ENCODE measurements at regions not wholly inside any gene's neighbourhood (a gene's known extent, or its start where the extent isn't known, plus 50 kb on each side); places are given as distances from the start of the nearest gene placed in this dataset.
A peak's percentile ranks its signal among the peaks of the same experiment; 100 is the strongest.
"Not testable (repeated sequence)": the region's sequence is repeated elsewhere in the genome, so short reads cannot be mapped to it uniquely, and the experiment has no call there.

DNA sequence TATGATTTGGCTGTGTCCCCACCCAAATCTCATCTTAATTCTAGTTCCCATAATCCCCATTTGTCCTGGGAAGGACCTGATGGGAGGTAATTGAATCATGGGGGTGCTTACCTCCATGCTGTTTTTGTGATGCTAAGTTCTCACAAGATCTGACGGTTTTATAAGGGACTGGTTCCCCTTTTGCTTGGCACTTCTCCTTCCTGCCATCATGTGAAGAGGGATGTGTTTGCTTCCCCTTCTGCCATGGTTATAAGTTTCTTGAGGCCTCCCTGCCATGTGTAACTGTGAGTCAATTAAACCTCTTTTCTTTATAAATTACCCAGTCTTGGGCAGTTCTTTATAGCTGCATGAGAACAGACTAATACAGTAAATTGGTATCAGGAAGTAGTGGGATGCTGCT lies 114.1 kb downstream of the ZNF648 start:
- no peak for DNase-seq

DNA sequence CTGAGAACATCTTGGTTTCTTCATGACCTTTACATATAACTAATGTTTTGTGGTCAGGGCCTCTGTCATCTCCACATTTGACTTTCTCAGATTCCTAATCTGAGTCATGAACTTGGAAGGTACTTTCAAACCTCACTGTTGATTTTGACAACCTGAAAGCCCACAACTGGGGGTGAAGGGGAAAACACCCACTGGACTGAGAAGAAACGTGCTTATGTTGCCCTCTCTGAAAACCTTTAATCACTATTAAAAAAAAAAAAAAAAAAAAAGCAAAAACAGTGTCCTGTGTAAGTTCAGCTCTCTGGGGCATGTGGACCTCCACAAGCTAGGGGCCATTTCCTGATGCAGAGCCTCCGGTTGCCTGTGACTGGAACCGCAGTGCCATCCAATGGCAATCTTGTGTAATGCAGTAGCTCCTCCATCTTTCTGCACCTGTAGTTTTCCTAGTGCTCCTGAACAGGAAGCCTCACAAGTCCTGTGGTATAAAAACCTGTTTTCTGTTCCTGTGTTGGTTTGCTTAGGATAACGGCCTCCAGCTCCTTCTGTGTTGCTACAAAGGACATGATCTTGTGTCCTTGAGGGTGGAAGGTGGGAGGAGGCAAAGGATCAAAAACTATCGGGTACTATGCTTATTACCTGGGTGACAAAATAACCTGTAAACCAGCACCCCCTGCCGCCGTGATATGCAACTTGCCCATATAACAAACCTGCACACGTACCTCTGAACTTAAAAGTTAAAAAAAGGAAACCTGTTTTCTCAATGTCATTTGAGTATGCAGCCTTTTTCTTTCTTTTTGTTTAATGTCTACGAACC lies 124.5 kb downstream of the ZNF648 start:
- DNase-seq = peak; percentile 79

DNA sequence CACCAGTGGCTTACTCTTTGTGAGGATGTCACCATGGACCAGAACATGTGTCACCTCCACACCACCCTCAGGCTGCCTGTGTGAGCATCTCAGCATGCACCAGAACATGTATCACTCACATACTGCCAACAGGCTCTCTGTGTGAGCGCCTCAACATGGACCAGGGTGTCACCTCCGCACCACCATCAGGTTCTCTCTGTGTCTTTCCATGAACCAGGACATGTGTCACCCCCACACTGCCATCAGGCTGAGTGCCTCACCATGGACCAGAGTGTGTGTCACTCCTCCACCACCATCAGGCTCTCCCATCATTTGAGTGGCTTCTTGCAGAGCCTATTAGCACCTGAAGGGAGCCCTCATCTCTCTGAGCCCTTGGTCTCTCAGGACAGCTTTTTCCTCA lies 125.2 kb downstream of the ZNF648 start:
- no peak for DNase-seq

DNA sequence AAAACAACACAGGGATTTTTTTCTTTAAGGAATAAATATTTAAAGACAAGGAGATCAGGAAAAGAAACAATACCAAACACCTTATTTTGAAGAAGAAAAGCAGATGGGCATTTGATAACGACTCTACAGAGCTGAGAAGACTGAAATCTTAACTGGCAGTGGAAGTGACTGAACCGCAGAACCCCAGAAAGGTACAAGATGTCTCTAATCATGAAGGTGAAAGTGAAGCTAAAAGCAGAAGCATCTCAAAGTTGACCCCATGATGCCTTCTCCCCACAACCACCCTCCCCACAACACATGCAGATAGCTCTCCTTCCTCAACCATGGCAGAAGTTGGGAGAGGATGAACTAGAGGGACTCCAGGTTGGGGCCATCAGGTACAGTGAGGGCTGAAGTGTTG lies 129.6 kb downstream of the ZNF648 start:
- no peak for DNase-seq

DNA sequence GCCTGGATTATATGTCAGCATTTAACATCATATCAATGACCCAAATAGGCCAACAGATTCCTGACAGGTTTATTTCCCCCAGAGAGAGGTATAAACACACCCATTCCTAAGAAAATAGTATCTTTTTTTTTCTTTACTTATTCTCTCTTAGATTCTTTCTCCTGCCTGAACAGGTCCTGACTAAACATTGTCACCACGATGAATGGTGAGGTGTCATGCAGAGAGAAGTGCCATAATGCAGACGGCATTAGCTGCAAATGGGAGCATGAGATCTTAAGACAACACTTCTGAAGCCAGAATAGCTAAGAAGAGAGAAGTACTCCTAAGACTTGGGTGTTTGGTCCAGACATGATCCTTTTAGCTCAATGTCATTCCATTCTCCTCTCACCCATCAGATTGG lies 131.3 kb downstream of the ZNF648 start:
- DNase-seq = no peak

DNA sequence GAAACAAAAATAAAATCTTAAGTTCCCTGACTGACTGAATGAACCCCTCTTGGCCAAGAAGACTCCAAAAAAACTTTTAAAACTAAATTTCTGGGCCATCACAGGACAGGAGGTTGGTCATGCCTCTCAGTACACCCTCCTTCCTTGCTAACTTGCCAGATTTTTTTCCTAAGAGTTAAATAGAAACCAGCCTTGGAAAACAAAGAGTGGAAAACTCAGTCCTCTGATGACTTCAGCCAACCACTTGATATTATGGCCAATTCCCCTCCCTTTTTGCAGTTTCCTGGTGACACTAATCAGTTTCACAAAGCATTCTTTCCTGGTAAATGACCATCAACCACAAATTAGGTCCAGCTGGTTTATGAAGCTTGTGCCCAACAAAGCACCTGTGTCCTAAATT lies 134.8 kb downstream of the ZNF648 start:
- DNase-seq = no peak

DNA sequence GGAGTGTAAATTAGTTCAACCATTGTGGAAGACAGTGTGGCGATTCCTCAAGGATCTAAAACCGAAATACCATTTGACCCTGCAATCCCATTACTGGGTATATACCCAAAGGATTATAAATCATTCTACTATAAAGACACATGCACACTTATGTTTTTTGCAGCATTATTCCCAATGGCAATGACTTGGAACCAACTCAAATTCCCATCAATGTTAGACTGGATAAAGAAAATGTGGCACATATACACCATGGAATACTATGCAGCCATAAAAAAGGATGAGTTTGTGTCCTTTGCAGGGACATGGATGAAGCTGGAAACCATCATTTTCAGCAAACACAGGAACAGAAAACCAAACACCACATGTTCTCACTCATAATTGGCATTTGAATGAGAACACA lies 137.5 kb downstream of the ZNF648 start:
- not testable (repeated sequence) for DNase-seq

DNA sequence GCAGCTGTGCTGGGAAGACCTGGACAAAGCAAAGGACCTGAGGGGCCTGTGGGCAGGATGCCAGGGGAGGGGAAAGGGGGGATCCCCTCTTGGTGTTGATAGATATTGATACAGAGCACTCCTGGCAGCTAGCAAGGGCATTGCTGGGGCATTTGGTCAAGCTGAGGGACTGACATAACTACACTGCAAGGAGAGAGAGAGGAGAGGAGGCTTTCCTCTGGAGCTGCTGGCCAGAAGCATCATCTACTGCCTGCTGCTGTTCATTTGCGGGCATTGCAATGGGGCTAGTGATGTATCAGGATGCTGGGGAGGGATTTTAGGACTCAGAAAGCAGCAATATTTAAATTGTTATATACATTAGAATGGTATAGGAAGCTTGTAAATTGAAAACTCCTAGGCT lies 142.0 kb downstream of the ZNF648 start:
- DNase-seq = no peak

DNA sequence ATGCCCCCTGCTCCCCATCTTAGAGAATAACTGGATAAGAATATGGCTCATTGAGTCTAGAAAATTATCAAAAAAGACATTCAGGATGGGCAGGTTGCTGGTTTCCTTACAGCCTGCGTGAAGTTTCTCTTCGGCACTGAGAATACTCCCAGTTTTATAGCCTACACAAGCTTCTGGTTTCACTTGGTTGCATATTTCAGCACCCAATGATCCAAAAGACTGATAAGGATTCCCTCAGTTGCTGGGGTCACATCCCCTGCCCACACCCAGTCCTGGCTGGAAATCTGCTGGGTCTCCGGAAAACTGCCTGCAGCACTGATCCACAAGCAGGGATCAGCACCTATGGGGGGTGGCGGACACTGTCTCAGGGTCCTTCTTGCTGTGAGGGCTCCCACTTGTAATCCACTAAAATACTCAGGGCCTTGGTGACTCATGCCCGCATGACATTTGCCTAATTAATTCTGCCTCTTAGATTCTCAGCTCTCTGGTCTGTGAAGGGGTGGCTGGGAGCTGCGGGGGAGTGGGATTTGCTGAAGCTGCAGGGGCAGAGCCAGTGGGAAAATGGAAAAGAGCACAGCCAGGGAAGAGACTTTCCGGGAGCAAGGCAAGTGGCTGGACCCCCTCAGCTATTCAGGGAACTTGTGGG lies 142.5 kb downstream of the ZNF648 start:
- DNase-seq = no peak

DNA sequence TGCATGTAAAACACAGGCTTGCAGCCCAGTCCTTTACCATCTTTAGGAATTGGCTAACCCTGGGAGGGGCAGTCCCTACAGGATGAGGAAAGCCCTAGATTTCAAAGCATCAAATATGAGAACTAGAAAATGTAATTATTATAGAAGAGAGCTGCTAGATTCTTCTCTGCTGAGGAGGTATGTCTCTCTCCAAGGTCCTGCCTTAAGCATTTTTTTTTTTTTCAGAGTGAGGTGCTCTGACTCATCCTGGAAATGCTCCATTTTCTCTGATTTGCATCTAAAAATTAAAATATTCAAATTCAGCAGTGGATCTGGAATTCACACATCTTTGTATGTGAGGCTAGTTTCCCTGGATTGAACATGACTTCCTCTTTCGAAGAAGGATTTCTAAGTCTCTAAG lies 149.8 kb downstream of the ZNF648 start:
- no peak for DNase-seq

DNA sequence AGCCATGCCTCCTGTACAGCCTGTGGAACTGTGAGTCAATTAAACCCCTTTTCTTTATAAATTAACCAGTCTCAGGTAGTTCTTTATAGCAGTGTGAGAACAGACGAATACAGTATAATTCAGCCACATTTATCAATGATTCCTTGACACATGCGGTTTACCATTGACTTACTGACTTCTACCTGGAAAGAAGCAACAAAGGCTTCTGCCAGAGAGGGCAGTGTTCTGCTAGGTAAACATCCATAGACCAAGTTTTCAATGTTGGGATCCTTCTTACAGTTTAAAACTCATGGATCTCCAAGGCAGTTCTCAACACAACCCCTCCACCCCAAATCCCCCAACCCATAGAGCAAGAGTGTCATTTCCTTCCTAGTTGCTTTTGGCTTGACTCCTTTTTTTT lies 150.6 kb downstream of the ZNF648 start:
- no peak for DNase-seq

DNA sequence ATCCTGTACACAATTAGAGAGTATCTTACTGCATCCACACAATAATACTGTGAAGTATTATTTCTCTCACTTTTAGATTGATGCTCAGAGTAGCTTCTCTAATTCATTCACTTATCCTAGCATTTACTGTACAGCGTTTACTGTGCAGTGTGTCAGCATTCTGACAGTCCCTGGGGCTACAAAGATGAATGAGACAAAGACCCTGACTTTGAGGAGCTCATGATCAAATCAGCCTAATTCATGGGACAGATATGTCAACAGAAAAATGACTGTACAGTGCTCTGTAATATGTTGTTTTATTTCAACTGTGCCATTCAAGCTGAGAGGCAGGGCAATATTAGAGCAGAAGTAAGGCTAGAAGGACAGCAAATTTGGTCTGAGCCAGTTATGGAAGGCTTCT lies 152.5 kb downstream of the ZNF648 start:
- DNase-seq = no peak

DNA sequence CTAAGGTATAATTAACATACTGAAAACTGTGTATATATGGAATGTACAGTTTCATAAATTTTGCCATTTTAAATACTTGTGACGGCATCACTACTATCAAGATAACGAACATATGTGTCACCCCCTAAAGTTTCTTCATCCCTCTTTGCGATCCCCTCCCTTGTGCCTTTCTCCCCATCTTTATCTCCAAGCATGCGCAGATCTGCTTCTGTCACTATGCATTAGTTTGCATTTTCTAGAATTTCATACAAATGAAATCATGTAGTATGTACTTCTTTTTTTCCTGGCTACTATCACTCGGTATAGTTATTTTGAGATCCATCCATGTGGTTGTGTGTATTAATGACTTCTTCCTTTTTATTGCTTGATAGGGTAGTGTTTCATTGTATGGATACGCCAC lies 154.9 kb downstream of the ZNF648 start:
- no peak for DNase-seq

DNA sequence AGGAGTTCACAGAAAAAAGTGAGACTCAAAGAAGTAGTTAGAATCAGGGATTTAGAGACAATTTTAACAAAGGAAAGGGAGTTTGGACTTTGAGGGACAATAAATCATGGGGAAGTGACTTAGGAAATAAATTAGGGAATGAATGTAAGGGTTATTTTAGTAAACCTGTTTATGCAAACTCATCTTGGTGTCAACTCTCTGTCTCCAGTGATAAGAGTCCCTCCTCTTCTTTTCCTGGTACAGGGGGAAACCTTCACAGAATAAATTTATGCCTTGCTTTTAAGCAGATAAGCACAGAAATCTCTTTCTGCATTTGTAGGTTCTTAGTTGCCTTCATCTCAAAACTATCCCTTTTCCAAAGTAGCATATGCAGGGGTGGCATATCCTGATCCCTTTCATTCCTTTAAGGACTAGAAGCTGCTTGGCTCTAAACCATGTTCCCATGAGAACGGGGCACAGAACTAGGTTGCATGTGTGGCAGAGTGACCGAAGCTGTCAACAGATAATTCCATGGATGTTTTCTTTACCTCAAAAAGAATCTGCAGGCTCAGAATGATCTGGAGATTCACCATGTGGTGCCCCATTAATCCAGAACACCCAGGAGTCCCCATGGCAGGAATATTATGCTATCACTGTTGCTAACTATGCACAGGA lies 155.4 kb downstream of the ZNF648 start:
- DNase-seq = no peak

DNA sequence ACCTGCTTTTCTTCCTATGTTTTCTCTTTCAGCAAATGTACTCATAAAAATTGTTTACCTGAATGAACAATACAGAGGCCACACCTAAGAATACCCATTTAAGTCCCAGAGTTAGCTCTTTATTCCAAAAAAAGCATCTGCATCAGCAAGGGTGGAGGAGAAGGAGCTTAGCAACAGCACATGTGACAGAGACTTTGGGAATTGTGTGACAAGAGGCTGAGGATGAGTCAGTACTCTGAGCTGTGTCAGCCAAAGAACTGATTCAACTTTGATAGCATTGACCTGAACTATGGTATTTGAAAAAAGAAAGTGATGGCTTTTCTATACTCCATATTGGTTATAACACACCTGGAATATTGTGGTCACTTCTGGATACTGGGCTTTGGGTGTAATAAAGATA lies 162.7 kb downstream of the ZNF648 start:
- DNase-seq = no peak

DNA sequence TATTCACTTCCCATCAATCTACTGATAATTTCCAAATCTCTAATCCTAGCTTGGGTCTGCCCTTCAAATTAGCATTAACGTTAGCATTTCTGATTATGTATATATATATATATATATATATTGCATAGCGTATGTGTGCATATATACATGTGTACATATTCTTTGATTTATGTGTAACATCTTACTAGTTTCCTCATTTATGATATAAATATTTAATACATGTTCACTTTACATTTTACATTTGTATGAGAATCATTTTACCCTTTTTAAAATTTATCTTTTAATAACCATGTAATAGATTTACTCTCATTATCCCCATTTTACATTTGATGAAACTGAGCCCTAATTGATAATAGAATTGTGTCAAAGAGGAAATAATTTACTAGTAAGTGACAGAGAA lies 164.7 kb downstream of the ZNF648 start:
- no peak for DNase-seq

DNA sequence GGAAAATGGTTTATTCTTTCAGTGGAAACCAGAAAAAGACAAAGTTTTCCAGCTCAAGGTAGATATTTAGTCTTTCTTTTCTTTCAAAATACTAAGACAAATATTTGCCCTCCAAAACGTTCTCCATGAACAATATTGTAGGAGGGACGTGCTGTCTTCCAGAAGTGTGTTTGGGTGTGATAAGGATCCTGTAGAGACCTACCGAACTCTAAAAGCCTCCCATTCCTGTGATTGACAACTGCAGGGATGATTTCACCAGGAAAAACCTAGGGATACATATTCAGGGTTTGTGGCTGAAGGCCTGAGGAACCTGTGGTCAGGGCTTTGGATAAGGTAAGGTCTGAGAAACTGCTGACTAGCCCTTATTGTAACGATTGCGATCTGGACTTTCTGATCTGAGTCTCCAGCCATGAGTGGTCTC lies 167.1 kb downstream of the ZNF648 start:
- no peak for DNase-seq

DNA sequence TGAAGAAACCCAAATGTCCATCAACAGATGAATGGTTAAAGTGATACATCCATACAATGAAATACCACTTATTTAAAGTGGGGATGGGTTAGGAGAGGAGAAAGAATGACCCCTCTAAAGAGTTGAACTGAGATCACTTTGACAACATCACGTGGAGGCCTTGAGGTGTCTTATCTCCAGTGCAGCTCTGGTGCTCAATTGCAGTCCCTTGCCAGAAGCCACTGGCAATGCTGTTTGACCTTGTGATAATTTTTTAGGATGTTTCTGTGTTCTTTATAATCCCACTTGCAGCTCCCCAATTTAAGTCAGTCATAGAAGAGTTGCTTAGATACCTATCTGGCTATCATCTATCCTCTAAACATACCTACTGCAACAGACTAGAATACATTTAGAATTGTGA lies 167.6 kb downstream of the ZNF648 start:
- DNase-seq = no peak

DNA sequence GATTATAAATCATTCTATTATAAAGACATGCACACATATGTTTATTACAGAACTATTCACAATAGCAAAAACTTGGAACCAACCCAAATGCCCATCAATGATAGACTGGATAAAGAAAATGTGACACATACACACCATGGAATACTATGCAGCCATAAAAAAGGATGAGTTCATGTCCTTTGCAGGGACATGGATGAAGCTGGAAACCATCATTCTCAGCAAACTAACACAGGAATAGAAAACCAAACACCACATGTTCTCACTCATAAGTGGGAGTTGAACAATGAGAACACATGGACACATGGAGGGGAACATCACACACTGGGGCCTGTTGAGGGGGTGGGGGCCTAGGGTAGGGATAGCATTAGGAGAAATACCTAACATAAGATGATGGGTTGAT lies 168.4 kb downstream of the ZNF648 start:
- not testable (repeated sequence) for DNase-seq

DNA sequence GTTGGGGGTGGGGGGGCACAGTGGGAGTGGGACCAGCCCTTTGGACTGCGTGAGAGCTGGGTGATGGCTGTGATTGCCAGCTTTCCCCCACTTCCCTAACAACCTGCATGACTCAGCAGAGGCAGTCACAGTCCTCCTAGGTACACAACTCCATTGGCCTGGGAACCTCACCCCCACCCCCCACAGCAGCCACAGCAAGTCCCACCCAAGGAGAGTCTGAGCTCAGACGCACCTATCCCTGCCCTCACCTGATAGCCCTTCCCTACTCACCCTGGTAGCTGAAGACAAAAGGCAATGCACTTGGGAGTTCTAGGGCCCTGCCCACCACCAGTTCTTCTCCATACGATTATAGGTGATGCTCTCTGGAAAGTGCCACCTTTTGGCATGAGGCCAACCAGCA lies 188.9 kb downstream of the ZNF648 start:
- no peak for DNase-seq

DNA sequence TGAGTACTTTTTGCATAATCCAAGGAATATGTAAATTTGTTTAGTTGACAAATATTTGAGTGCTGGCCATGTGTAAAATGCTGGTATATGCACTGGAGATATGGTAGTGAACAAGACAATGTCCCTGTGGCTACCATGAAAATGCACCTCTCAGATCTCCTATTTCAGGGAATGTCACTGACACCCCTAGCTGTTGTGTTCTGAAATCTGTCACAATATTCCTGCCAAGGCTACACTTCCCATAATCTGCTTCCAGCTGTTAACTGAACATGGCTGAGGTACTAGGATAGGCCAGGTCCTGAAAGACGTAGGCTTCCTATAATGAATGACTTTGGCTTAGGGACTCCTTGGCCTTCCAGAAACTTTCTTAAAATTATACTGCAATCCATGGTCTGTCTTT lies 197.8 kb downstream of the ZNF648 start:
- DNase-seq = no peak

DNA sequence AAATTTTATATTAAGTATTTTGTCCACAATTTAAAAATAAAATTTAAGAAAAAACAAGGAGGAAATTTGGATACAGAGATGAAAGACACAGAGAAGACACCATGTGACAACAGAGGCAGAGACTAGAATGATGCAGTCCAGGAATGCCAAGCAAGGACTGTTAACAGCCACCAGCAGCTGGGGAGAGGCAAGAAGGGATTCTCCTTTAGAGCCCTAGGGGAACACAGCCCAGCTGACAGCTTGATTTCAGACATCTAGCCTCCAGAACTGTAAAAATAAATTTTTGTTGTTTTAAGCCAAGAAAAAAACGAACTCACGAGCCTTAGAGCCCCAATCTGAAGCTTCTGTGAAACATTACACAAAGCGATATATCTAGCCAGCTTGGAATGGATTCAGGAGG lies 198.5 kb downstream of the ZNF648 start:
- no peak for DNase-seq

DNA sequence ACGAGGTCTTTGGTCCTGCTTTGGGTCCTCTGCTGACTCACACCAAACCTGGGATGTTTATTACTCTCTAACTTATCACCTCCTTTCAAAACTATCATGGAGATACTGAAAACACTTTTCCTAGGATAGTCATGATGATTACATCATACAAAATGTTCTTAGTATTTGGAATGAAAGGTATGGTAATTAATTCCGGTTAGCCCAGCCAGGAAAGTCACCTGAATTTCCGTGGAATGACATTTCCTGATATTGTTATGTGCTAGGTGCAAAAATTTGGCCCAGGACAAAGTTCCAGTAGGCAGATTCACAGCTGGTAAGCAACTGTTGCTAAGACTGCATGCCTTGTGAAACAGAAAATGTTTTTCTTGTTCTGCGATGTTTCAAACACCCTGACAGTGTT lies 203.4 kb downstream of the ZNF648 start:
- no peak for DNase-seq

Data from NCI-H774 (cell line).